H9 (cell line): ENCODE measurements at regions not wholly inside any gene's neighbourhood (a gene's known extent, or its start where the extent isn't known, plus 50 kb on each side); places are given as distances from the start of the nearest gene placed in this dataset.

ENCODE experiments used
- DNase-seq: peaks from one replicate; pipeline ENCODE4 v3.0.0-alpha.2; 2017
- H2AFZ ChIP-seq: one replicate; pipeline ENCODE4 v1.6.1; 2013; ENCODE audit warnings: mild to moderate bottlenecking, low read length, control low read depth, moderate library complexity
- H2AK5ac ChIP-seq: 2 replicates; pipeline ENCODE4 v1.6.1; 2013; ENCODE audit warnings: low read length, control low read depth, mixed read lengths; ENCODE audit not compliant: insufficient read length
- H2BK120ac ChIP-seq: one replicate; pipeline ENCODE4 v1.6.1; 2013; ENCODE audit warnings: low read depth, mild to moderate bottlenecking, low read length, control low read depth, inconsistent platforms; ENCODE audit not compliant: poor library complexity, severe bottlenecking
- H2BK12ac ChIP-seq: 2 replicates; pipeline ENCODE4 v1.6.1; 2013; ENCODE audit warnings: low read length, control low read depth, mixed read lengths, low read depth; ENCODE audit not compliant: insufficient read length
- H2BK15ac ChIP-seq: 2 replicates; pipeline ENCODE4 v1.6.1; 2013; ENCODE audit warnings: low read depth, low read length, control low read depth
- H2BK20ac ChIP-seq: one replicate; pipeline ENCODE4 v1.6.1; 2013; ENCODE audit warnings: low read depth, mild to moderate bottlenecking, low read length, control low read depth, inconsistent platforms; ENCODE audit not compliant: poor library complexity, severe bottlenecking
- H2BK5ac ChIP-seq: 2 replicates; pipeline ENCODE4 v1.6.1; 2013; ENCODE audit warnings: low read length, control low read depth, mixed read lengths; ENCODE audit not compliant: insufficient read length
- H3K14ac ChIP-seq: 2 replicates; pipeline ENCODE4 v1.6.1; 2013; ENCODE audit warnings: low read length, control low read depth; ENCODE audit not compliant: insufficient read depth
- H3K18ac ChIP-seq: 2 replicates; pipeline ENCODE4 v1.6.1; 2013; ENCODE audit warnings: low read depth, mild to moderate bottlenecking, mixed read lengths, low read length, control low read depth; ENCODE audit not compliant: insufficient read length
- H3K23ac ChIP-seq: 2 replicates; pipeline ENCODE4 v1.6.1; 2013; ENCODE audit warnings: low read length, control low read depth, mixed read lengths, low read depth; ENCODE audit not compliant: insufficient read length
- H3K23me2 ChIP-seq: 2 replicates; pipeline ENCODE4 v1.6.1; 2013; ENCODE audit warnings: low read depth, mild to moderate bottlenecking, mixed read lengths, low read length, control low read depth; ENCODE audit not compliant: insufficient read length, poor library complexity, severe bottlenecking
- H3K27ac ChIP-seq: 2 replicates; pipeline ENCODE4 v1.5.1; 2013; ENCODE audit warnings: low read length, control low read depth, mixed read lengths, low read depth; ENCODE audit not compliant: insufficient read length
- H3K27me3 ChIP-seq: 2 replicates; pipeline ENCODE4 v1.6.1; 2013; ENCODE audit warnings: low read length, control low read depth, inconsistent platforms; ENCODE audit not compliant: insufficient read depth
- H3K4ac ChIP-seq: 2 replicates; pipeline ENCODE4 v1.6.1; 2013; ENCODE audit warnings: low read depth, mild to moderate bottlenecking, control low read depth, inconsistent platforms, low read length, moderate library complexity
- H3K4me1 ChIP-seq: 2 replicates; pipeline ENCODE4 v1.6.1; 2013; ENCODE audit warnings: low read length, control low read depth, inconsistent platforms; ENCODE audit not compliant: insufficient read depth
- H3K4me2 ChIP-seq: 2 replicates; pipeline ENCODE4 v1.6.1; 2013; ENCODE audit warnings: low read length, control low read depth, mixed read lengths; ENCODE audit not compliant: insufficient read length, insufficient read depth
- H3K56ac ChIP-seq: 2 replicates; pipeline ENCODE4 v1.6.1; 2013; ENCODE audit warnings: low read depth, mild to moderate bottlenecking, mixed read lengths, low read length, control low read depth; ENCODE audit not compliant: insufficient read length
- H3K79me1 ChIP-seq: 2 replicates; pipeline ENCODE4 v1.6.1; 2013; ENCODE audit warnings: low read depth, mild to moderate bottlenecking, moderate library complexity, low read length, control low read depth, inconsistent platforms; ENCODE audit not compliant: insufficient read depth, poor library complexity, severe bottlenecking
- H3K79me2 ChIP-seq: 2 replicates; pipeline ENCODE4 v1.6.1; 2013; ENCODE audit warnings: low read length, control low read depth, inconsistent platforms; ENCODE audit not compliant: insufficient read depth
- H3K9ac ChIP-seq: 2 replicates; pipeline ENCODE4 v1.6.1; 2013; ENCODE audit warnings: low read length, control low read depth, mixed read lengths; ENCODE audit not compliant: insufficient read length; ENCODE audit errors: extremely low read depth
- H3K9me3 ChIP-seq: one replicate; pipeline ENCODE4 v1.6.1; 2013; ENCODE audit warnings: low read depth, low read length, inconsistent platforms; ENCODE audit not compliant: control insufficient read depth
- H3T11ph ChIP-seq: one replicate; pipeline ENCODE4 v1.6.1; 2013; ENCODE audit warnings: mild to moderate bottlenecking, low read length, control low read depth, inconsistent platforms
- H4K20me1 ChIP-seq: one replicate; pipeline ENCODE4 v1.6.1; 2013; ENCODE audit not compliant: control insufficient read depth, insufficient read length, insufficient read depth
- H4K5ac ChIP-seq: 2 replicates; pipeline ENCODE4 v1.6.1; 2013; ENCODE audit warnings: low read depth, mild to moderate bottlenecking, mixed read lengths, low read length, control low read depth; ENCODE audit not compliant: insufficient read length
- H4K8ac ChIP-seq: replicated peaks from 2 replicates; pipeline ENCODE4 v1.6.1; 2013; ENCODE audit warnings: low read length, control low read depth, mixed read lengths, low read depth; ENCODE audit not compliant: insufficient read length
- H4K91ac ChIP-seq: 2 replicates; pipeline ENCODE4 v1.6.1; 2013; ENCODE audit warnings: low read depth, mild to moderate bottlenecking, moderate library complexity, mixed read lengths, low read length, control low read depth; ENCODE audit not compliant: insufficient read length
- H3K27ac Mint-ChIP-seq, 3 experiments: 2 replicates in 2 of 3; 3 replicates in 1 of 3; pipeline ENCODE4 v1.8.0; 2020 to 2021; ENCODE audit warnings: mixed read lengths in 3 of 3, mild to moderate bottlenecking in 1 of 3, moderate library complexity in 1 of 3
- H3K27me3 Mint-ChIP-seq: 2 replicates; pipeline ENCODE4 v1.8.0; 2021; ENCODE audit warnings: low read depth, mild to moderate bottlenecking, moderate library complexity, mixed read lengths
- H3K36me3 Mint-ChIP-seq, 3 experiments: 2 replicates in 2 of 3; 3 replicates in 1 of 3; pipeline ENCODE4 v1.8.0; 2020 to 2021; ENCODE audit warnings: low read depth in 3 of 3, mixed read lengths in 3 of 3; ENCODE audit not compliant: insufficient read depth in 1 of 3
- H3K4me1 Mint-ChIP-seq, 2 experiments: 2 replicates each; pipeline ENCODE4 v1.8.0; 2020; ENCODE audit warnings: mixed read lengths in 2 of 2
- H3K4me3 Mint-ChIP-seq, 2 experiments: 2 replicates in 1 of 2; 3 replicates in 1 of 2; pipeline ENCODE4 v1.8.0; 2020 to 2021; ENCODE audit warnings: mild to moderate bottlenecking in 2 of 2, mixed read lengths in 2 of 2, moderate library complexity in 1 of 2
- H3K9me3 Mint-ChIP-seq, 2 experiments: 2 replicates in 1 of 2; 3 replicates in 1 of 2; pipeline ENCODE4 v1.8.0; 2020; ENCODE audit warnings: mild to moderate bottlenecking in 2 of 2, mixed read lengths in 2 of 2, moderate library complexity in 1 of 2
- CTCF ChIP-seq: fragments of 200-600 bp; sonication (generic); conservative IDR thresholded peaks from 3 replicates; pipeline ENCODE4 v1.8.0; 2021; ENCODE audit warnings: antibody characterized with exemption, mild to moderate bottlenecking

- Histone ChIP-seq H3K79me2 (no peaks in the 10 kb centered on the region), H2AFZ (no peak overlapping the region), H3K79me1 (no peaks in the 10 kb centered on the region), H3K23me2 (no peaks in the 10 kb centered on the region), H3K56ac (no peak overlapping the region), H4K91ac (no peak overlapping the region), H3K23ac (no peak overlapping the region), H2BK12ac (no peak overlapping the region), H3K9me3 (no peaks in the 10 kb centered on the region), H3T11ph (no peak overlapping the region), H2BK5ac (no peak overlapping the region), H3K4ac (no peak overlapping the region), H3K9ac (no peak overlapping the region), H4K8ac (no peak overlapping the region), H2AK5ac (no peak overlapping the region), H4K20me1 (no peaks in the 10 kb centered on the region), H3K18ac (no peak overlapping the region), H3K14ac (no peak overlapping the region), H3K27ac (no peak overlapping the region), H3K27me3 (no peaks in the 10 kb centered on the region; the same call in 1 of the 2 replicates), H4K5ac (no peak overlapping the region), H2BK20ac (no peak overlapping the region), H3K4me1 (no peaks in the 10 kb centered on the region), H2BK120ac (no peak overlapping the region), H2BK15ac (no peak overlapping the region), H3K4me2 (no peak overlapping the region)
- Mint-ChIP-seq H3K4me3 (no peak overlapping the region), H3K9me3 (no peaks in the 10 kb centered on the region), H3K4me1 (peaks cover 10 to 13% of the 10 kb centered on the region in 2 experiments), H3K36me3 (no peaks in the 10 kb centered on the region), H3K27me3 (peaks cover 4% of the 10 kb centered on the region), H3K27ac (no peak overlapping the region)
- no peak for TF ChIP-seq CTCF
- no peak for DNase-seq
These were observed 251.9 kb upstream of the DAB1 start for GRCh38 chr1:57675776-57676175.
